ENCODE measurements at regions not wholly inside any gene's neighbourhood (a gene's known extent, or its start where the extent isn't known, plus 50 kb on each side); places are given as distances from the start of the nearest gene placed in this dataset.
"Not testable (repeated sequence)": the region's sequence is repeated elsewhere in the genome, so short reads cannot be mapped to it uniquely, and the experiment has no call there.

GRCh38 chr6:22208026-22208425, 88.8 kb downstream of the PRL start:
- no peak for DNase-seq (ENCODE audit: low spot score)

GRCh38 chr6:22214314-22214713, 82.5 kb downstream of the PRL start:
- no peak for DNase-seq (ENCODE audit: low spot score)

- DNase-seq (ENCODE audit: low spot score) = not testable (repeated sequence)
These were observed 81.4 kb downstream of the PRL start for GRCh38 chr6:22215474-22215873.

GRCh38 chr6:22218410-22218809, 78.4 kb downstream of the PRL start:
- no peak for DNase-seq (ENCODE audit: low spot score)

GRCh38 chr6:22219925-22220324, 76.9 kb downstream of the PRL start:
- no peak for DNase-seq (ENCODE audit: low spot score)

- DNase-seq (ENCODE audit: low spot score) = no peak
These were observed 75.6 kb downstream of the PRL start for GRCh38 chr6:22221211-22221610.

GRCh38 chr6:22221630-22222029, 75.2 kb downstream of the PRL start:
- DNase-seq (ENCODE audit: low spot score) = no peak

- no peak for DNase-seq (ENCODE audit: low spot score)
These were observed 74.4 kb downstream of the PRL start for GRCh38 chr6:22222469-22222868.

- no peak for DNase-seq (ENCODE audit: low spot score)
These were observed 68.8 kb downstream of the PRL start for GRCh38 chr6:22227824-22228610.

- DNase-seq (ENCODE audit: low spot score) = no peak
These were observed 65.8 kb downstream of the PRL start for GRCh38 chr6:22231050-22231449.

GRCh38 chr6:22231616-22232015, 65.2 kb downstream of the PRL start:
- no peak for DNase-seq (ENCODE audit: low spot score)

- no peak for DNase-seq (ENCODE audit: low spot score)
These were observed 60.0 kb downstream of the PRL start for GRCh38 chr6:22236626-22237414.

All from Ammon's horn (tissue), 1 donor.